GM21381 (cell line): ENCODE measurements at regions not wholly inside any gene's neighbourhood (a gene's known extent, or its start where the extent isn't known, plus 50 kb on each side); places are given as distances from the start of the nearest gene placed in this dataset.

Experiments used
- ATAC-seq: cut with Tn5 transposase; IDR thresholded peaks from one replicate; pipeline ENCODE4 v1.9.1; 2021; ENCODE audit warnings: mild to moderate bottlenecking, moderate library complexity; ENCODE audit not compliant: unreplicated experiment

DNA sequence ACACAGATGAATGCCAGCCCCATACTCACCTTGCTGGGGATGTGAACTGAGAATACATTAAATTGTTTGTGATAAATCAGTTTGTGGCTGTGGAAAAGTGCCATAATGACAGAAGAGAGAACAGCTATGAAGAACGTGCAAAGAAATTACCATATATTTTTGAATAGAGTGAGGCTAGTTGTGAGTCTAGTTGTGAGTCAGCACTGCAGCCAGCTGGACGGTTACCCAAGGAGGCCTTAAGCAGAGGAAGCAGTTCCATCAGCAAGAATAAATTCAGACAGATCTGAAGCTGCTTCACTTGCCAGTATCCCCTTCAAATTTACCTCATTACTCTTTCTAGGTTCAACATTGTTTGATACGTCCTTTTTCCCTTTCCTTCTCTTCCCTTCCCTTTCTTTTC lies 446.0 kb downstream of the MTRR start:
- ATAC-seq: no peak

DNA sequence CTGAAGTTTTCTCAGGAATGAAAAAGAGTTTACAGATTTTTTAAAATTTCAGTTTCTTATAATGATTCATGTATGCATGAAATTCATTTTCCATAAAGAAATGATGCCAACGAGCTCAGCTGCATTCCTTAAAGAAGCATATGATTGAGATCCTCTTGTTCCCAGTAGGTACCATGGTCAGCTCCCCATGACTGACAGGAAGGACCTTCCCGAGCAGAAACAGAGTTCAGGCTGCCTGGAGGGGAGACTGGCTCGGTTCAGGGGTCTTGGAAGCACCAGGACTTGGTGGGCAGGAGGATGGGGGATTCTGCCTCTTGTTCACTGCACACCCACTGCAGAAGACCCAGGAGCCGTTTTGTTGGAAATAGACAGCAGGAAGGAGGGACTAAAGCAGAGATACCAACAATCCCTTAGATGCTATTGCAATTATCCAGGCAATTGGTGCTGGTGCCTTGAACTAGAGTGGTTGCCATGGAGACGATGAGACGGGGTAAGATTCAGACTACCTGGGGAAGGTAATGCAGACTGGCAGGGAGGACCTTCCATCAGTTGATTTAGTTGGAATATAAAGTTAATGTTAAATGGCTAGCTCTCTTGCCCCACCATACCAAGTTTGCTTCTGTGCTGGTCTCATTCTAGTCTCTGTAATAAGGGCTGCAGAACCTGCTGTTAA lies 447.8 kb downstream of the MTRR start:
- ATAC-seq: no peak

DNA sequence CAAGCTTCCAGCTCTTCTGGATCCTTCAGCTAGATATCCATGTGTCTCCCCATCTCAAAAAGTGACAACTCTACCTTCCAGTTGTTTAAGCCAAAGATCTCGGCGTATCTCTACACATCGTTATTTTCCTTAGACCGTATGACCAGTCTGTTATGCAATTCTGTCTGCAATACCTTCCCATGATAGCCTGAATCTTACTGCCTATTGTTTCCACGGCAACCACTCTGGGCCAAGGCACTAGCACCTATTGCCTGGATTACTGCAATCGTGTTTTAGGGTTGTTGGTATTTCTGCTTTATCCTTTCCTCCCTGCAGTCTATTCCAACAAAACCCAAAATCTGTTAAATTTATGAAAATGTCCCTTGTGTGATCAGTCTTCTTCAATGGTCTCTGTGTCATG lies 448.4 kb downstream of the MTRR start:
- no peak for ATAC-seq

DNA sequence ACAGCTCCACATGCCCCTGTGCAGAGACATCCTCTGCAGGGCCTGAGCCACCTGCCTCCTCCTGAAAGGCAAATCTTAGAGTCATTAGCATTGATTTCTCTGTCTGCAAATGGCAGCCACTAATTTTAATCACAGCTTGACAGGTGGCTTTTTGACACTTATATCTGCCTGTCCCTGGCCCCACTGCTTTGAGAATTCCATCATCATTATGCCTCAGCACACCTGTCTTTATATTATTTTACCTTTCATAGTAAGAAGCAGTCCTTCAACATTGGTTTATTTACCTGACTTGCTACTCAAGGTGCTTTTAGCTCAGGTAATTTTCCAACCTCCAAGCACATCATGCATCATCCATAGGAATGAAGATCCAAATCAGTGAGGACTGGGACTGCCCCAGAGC lies 451.3 kb downstream of the MTRR start:
- no peak for ATAC-seq

DNA sequence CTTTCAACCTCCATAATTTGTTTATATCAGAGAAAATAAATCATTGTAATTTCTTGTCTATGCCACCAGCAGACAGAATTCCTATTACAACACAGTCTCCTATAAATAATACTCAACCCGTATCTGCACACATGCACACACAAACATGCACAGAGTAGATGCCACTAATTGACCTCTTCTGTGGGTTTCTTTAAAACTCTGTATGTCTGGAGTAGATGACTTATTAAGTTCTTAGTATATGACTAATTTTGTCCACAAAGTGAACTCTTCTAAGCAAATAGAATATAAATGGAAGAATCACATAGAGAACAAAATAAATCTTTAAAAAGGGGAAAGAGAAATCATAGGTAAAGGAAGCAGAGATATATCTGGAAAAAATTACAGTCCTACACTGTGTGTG lies 452.3 kb downstream of the MTRR start:
- ATAC-seq: no peak

DNA sequence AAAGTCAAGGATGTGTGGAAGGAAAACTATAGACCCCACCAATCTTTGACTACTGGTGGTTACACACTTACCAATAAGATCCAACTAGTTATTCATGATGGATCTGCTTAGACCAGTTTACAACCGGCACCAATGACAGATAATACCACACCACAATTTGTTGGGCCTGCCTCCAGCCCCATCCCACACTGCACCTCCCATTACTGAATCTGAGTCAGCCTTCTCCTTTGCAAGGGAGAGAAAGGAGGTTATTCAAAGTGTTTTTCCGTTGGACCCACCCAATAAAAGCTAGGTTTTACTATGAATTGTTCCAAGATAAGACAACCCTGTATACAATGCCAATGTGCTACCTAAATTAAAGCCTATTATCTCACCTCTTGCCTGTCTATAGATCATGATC lies 453.5 kb downstream of the MTRR start:
- no peak for ATAC-seq

DNA sequence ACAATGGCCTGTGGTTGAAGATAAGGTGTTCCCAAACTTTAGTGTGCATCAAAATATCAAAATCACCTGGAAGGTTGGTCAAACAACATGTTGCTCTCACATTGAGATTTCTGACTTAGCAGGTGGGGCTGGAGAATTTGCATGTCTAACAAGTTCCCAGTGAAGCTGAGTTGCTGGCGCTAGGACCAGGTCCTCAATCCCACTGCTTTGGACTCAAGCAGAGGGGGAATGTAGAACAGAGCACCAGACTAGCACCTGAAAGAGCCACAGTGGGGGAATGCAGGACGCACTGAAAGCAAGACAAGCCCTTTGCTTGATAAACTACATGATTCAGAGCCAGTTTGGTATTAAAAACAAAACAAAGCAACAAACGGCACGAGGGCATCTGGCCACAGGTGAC lies 458.1 kb downstream of the MTRR start:
- ATAC-seq: no peak

DNA sequence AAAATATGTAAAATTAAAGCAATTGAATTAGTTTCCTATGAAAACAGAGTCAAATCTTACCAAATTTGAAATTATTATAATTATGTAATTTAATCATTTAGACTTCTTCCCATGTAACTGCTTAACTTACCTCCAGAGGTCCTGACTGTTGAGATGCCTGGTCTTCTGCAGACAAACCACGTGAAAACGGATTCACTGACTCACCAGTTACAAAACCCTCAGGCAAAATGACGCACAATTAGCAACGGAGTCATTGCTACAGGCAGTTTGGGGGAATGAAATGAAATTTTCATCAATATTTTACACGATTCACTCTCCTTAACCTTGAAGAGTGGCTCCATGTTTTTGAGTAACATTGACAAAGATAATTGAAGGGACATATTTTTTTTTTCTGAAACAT lies 460.8 kb downstream of the MTRR start:
- ATAC-seq: no peak

DNA sequence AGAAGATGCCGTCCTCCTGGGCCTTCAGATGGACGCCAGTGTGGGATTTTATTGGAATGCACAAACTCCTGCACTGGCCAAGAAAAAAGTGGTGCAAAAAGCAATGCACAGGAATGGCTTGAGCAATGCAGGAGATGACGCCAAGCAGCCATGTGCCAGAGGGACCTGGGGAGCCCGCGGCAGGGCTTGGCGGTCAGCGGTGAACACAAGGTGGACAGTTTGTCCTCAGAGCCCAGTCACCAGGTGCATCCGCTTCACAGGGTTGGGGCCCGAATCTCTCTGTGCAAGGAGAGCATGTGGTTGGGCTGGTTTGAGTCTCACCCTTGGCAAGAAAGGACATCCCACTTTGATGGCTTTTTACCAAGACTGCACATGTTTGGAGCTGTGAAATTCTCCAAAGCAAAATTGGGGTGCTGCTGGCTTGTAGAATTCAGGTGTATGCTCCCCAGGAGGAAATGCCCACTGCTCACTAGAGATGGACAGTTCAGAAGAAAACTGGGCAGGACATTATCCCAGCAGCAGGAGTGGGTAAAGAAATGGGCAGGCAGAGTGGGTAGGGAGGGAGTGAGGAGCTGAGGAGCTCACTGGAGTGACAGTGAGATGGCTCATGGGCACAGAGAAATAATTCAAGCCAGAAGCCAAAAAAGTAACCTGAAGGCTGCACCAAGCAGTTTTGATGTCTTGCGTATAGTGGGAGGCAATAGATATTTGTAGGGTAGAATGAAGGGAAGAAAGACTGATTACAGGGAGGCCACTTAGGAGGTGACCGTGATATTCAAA lies 463.9 kb downstream of the MTRR start:
- ATAC-seq: no peak

DNA sequence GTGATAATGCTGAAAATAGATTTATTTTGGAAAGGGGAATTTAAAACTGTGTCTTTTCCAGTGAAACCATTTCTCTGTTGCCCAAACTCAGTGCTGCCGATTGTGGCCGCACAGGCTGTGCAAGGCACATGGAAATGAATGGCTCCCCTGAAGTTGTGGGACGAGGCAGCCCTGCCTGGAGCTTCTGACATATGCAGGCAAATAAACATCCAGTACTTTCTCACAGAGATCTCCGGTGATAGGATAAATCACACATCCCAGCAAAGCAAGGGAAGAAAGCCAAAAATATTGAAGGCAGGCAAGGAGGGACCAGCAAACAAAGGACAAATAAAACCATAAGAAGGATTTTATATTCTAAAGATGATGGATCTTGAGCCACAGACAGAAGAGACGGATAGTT lies 464.5 kb downstream of the MTRR start:
- ATAC-seq: no peak

DNA sequence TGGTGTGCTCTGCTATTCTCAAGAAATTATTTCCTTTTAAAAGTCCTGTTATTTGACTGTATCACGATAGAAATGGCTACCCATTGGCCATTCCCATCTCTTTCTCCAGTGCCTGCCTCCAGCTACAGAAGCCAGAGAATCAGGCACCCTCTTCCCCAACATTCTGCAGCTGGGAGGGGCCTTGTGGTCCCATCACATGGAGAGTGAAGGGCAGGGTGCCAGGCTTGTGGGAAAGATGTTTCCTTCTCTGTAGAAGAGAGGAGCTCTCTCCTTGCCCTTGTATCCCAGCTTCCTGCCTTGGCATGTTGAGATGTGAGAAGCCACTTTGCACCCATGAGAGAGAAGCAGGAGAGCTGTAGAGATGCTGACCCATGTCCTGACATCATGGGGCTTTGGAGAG lies 465.0 kb downstream of the MTRR start:
- ATAC-seq: no peak

DNA sequence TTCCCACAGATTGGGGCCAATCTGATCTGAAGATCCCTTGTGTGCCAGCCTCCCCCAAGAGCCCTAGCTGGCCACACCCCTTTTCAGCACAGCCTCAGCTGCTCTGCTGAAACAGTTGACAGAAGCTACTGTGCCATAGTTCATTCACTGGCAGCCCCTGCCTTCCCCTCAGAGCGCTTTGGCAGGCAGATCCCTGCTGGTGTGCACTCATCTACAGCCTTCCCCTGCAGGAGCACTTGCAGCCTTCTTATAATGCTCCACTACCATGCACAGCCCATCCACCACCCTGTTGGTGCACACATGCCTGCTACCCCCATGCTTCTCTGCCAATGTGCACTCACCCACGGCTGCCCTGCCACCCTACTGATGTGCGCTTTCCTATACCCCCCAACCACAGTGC lies 471.3 kb downstream of the MTRR start:
- no peak for ATAC-seq

DNA sequence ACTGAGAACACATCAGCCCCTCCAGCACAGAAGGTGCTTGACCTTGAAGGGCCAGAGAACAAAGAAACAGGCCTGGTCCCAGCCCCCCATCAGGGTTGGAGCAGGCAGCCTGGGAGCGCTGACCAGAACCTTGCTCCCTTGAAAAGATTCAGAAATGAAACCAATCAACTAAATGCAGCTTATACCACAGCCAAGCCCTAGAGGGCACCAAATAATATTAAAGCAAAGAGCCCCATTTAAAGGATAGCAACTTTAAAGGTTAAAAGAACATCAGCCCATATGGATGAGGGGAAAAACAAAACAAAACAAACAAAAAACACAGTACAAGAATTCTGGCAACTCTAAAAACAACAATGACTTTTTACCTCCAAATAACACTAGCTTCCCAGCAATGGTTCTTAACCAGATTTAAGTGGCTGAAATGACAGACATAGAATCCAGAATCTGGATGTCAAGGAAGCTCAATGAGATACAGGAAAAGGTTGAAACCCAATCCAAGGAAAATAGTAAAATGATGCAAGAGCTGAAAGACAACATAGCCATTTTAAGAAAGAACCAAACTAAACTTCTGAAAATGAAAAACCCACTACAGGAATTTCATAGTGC lies 471.9 kb downstream of the MTRR start:
- no peak for ATAC-seq

DNA sequence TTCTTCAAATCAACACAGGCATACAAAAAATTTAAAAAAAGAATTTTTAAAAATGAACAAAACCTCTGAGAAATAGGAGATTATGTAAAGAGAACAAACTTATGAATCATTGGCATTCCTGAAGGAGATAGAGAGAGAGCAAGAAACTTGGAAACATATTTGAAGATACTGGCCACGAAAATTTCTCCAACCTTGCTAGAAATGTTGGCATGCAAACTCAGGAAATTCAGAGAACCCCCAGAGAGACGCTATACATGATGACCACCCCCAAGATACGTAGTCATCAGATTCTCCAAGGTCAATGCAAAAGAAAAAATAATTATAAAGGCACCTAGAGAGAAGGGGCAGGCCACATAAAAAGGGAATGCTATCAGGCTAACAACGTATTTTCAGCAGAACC lies 472.5 kb downstream of the MTRR start:
- no peak for ATAC-seq

DNA sequence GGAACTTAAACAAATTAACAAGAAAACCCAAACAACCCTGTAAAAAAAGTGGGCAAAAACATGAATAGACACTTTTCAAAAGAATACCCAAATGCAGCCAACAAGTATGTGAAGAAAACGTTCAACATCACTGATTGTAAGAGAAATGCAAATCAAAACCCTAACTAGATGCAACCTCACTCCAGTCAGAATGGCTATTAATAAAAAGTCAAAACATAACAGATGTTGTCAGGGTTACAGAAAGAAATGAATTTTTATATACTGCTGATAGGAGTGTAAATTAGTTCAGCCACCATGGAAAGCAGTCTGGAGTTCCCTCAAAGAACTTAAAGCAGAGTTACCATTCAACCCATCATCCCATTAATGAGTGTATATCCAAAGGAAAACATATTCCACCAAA lies 479.0 kb downstream of the MTRR start:
- no peak for ATAC-seq

DNA sequence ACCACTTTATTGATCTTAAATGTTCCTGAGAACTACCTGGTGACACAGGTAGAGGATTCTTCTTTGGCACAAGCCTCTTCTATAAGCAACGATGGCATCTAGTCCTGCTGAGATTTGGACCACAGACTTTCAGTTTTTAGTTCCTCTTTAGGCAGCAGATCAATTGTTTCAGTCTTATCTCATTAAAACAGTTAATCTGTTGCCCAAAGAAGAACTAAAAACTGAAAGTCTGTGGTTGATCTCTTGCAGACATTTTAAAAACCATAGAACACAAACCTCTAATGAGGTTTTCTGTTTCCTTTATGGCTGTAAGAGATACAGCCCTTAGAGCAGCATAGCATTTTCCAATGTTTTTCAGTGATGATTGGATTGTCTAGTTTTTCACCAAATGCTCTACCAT lies 480.9 kb downstream of the MTRR start:
- peak; percentile 98 for ATAC-seq

DNA sequence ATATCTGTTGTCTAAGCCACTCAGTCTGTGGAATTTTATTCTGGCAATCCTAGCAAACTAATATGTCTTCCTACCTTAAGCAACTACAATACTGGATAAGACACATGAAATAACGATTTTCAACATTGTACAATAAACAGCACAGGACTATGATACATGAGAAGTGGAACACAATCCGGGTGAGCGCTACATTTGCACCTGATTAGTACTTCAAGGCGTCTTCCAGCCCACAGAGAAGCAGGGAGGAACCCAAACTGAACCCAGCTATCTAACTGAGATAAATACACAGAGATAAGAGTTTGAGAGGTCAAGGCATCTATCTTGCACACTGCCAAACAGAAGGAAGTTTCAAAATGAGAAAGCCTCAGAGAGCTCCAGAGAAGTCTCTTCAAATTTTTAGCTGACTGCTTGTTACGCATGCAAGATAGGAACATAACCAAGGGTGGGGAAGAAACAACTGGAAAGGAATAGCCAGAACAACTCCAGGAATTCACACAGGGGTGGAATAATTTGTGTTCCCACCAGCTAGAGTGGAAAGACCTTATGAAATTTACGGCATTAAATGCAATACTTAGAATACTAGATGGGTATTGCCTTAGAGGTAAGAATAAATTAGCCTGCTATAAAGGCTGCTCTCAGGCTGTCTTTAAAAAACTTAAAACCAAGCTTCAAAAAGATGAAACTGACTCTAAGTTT lies 481.8 kb downstream of the MTRR start:
- no peak for ATAC-seq

DNA sequence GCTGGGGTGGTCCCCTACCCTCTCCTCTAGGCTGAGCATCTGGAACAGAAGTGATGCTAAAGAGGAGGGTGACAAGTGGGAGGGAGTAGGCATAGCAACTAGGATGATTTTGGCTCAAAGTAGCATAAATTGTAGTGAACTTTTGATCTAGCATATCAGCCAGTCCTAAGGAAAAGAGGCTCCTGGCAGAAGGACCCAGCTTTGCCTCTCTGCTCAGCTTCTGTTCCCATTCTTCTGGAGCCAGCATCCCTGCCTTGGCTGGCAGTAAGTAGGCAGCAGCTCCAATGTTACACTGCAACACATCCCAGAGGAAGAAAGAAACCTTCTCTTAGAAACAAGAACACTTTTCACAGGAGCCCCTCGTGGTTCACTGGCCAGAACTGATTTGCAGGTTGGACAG lies 487.0 kb downstream of the MTRR start:
- no peak for ATAC-seq

DNA sequence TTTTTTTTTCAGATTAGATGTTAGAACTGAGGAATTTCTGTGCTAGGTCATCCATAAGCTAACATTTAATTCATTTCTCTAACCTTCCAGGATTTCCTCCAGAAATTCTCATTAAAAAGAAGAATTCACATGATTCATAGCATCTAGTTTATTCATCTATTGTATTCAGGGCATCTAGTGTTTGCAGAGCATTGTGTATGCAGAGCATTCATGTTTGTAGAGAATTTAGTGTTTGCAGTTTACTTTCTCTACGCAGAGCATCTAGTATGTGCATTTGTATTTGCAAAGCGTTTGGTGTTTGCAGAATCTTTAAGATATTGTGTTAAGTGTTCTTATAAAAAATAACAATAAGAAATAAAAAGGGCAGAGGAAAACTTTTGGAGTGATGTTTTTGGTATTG lies 491.1 kb downstream of the MTRR start:
- ATAC-seq: no peak

DNA sequence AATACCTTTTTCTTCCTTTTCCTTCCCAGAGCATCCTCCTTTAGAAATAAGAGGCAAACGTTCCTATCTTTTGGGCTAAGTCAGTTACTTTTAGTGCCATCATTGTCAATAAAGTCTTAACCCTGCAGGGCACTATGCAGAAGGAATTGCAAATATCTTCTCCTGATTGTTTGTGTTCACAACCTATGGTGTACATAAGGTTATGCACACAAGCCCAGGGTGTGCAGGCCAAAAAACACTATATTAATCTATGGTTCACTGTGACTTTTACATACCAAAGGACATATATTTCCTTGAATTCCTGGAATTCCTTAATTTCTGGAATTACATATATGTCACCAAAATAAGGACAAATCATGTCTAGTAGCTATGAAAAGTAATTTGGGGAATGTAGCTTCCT lies 493.5 kb downstream of the MTRR start:
- no peak for ATAC-seq

DNA sequence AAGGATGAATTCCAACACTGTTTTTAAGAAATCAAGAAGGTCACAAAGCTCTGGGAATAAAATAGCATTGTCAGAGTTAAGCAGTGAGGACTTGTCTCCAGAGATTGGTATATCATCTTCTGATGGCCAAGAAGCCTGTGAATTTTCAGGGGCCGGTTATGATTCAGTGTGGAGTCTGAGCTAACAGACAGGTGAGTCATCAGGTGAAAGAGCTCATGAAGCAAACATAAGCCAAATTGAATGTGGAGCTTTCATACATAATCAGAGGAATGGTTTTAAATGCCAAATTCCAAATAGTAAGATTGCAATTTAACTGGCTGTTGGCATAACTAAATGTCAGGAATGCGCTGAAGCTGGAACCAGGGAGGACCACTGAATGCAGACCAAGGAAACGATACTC lies 494.2 kb downstream of the MTRR start:
- no peak for ATAC-seq

DNA sequence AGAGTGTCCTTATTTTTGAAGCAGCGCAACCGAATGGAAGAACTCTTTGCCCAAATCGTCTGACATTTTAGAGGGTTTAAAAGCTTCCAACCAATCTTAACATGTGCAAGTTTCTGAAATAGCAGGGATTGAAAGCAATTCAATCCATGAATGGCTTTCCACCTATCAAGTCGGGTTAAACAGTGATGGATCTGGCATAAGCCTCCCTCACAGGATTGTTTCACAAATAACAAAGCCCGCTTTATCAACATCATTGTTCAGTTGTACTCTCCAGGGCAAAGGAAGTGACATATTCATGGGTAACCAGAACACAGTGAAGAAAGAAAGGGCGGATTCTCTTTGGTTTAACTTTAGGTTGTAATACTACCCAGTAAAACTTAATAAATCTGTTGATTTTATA lies 497.3 kb downstream of the MTRR start:
- no peak for ATAC-seq
